GOT3 (cell line): ENCODE measurements at regions not wholly inside any gene's neighbourhood (a gene's known extent, or its start where the extent isn't known, plus 50 kb on each side); places are given as distances from the start of the nearest gene placed in this dataset.
"Not testable (repeated sequence)": the region's sequence is repeated elsewhere in the genome, so short reads cannot be mapped to it uniquely, and the experiment has no call there.

ENCODE experiments used
- DNase-seq: peaks from one replicate; lab custom pipeline; 2025; ENCODE audit warnings: mixed read lengths; lab: John Stamatoyannopoulos, UW

GRCh38 chr1:93773049-93773838 is 91.6 kb upstream of the BCAR3 start:
- DNase-seq: no peak

- DNase-seq: no peak
Measured at GRCh38 chr1:93771843-93772242, 90.2 kb upstream of the BCAR3 start.

- DNase-seq: no peak
Measured at GRCh38 chr1:93770640-93771039, 89.0 kb upstream of the BCAR3 start.

- no peak for DNase-seq
Measured at GRCh38 chr1:93769777-93770176, 88.1 kb upstream of the BCAR3 start.

- no peak for DNase-seq
Measured at GRCh38 chr1:93768380-93768863, 86.8 kb upstream of the BCAR3 start.

GRCh38 chr1:93766451-93766850 is 84.8 kb upstream of the BCAR3 start:
- no peak for DNase-seq

GRCh38 chr1:93765099-93765498 is 83.5 kb upstream of the BCAR3 start:
- no peak for DNase-seq

GRCh38 chr1:93764366-93764750 is 82.7 kb upstream of the BCAR3 start:
- no peak for DNase-seq

- no peak for DNase-seq
Measured at GRCh38 chr1:93763704-93764365, 82.2 kb upstream of the BCAR3 start.

GRCh38 chr1:93758842-93759515 is 77.3 kb upstream of the BCAR3 start:
- DNase-seq: no peak

GRCh38 chr1:93757256-93758036 is 75.8 kb upstream of the BCAR3 start:
- DNase-seq: no peak

GRCh38 chr1:93756657-93757056 is 75.0 kb upstream of the BCAR3 start:
- DNase-seq: no peak

GRCh38 chr1:93755251-93755715 is 73.6 kb upstream of the BCAR3 start:
- not testable (repeated sequence) for DNase-seq

GRCh38 chr1:93753791-93754763 is 72.4 kb upstream of the BCAR3 start:
- no peak for DNase-seq

- no peak for DNase-seq
Measured at GRCh38 chr1:93751377-93752250, 70.0 kb upstream of the BCAR3 start.

GRCh38 chr1:93750955-93751354 is 69.3 kb upstream of the BCAR3 start:
- DNase-seq: no peak

GRCh38 chr1:93749894-93750301 is 68.3 kb upstream of the BCAR3 start:
- DNase-seq: no peak

GRCh38 chr1:93749487-93749886 is 67.8 kb upstream of the BCAR3 start:
- no peak for DNase-seq

- DNase-seq: no peak
Measured at GRCh38 chr1:93746021-93746812, 64.6 kb upstream of the BCAR3 start.
